SJSA1 (cell line): ENCODE measurements at regions not wholly inside any gene's neighbourhood (a gene's known extent, or its start where the extent isn't known, plus 50 kb on each side); places are given as distances from the start of the nearest gene placed in this dataset.
"Not testable (repeated sequence)": the region's sequence is repeated elsewhere in the genome, so short reads cannot be mapped to it uniquely, and the experiment has no call there.

Experiments used
- DNase-seq, 2 experiments: peaks; one replicate each; pipeline ENCODE4 v3.0.0-alpha.2; 2015 to 2020; ENCODE audit warnings: low spot score in 2 of 2, low read depth in 1 of 2
- H3K27ac ChIP-seq: fragments of 250-450 bp; sonication (Bioruptor Pico); 2 replicates; pipeline ENCODE4 v1.5.1; 2020; ENCODE audit warnings: mild to moderate bottlenecking, moderate library complexity
- H3K27me3 ChIP-seq: fragments of 250-450 bp; sonication (Bioruptor Pico); replicated peaks from 2 replicates; pipeline ENCODE4 v1.5.1; 2020; ENCODE audit warnings: mild to moderate bottlenecking, moderate library complexity
- H3K36me3 ChIP-seq: fragments of 250-450 bp; sonication (Bioruptor Pico); 2 replicates; pipeline ENCODE4 v1.5.1; 2020; ENCODE audit warnings: mild to moderate bottlenecking
- H3K4me1 ChIP-seq: fragments of 250-450 bp; sonication (Bioruptor Pico); replicated peaks from 2 replicates; pipeline ENCODE4 v1.6.1; 2021; ENCODE audit warnings: mild to moderate bottlenecking
- H3K4me3 ChIP-seq: fragments of 250-450 bp; sonication (Bioruptor Pico); 2 replicates; pipeline ENCODE4 v1.5.1; 2020; ENCODE audit warnings: mild to moderate bottlenecking
- H3K9me3 ChIP-seq: fragments of 250-450 bp; sonication (Bioruptor Pico); replicated peaks from 2 replicates; pipeline ENCODE4 v1.5.1; 2020; ENCODE audit warnings: mild to moderate bottlenecking

DNA sequence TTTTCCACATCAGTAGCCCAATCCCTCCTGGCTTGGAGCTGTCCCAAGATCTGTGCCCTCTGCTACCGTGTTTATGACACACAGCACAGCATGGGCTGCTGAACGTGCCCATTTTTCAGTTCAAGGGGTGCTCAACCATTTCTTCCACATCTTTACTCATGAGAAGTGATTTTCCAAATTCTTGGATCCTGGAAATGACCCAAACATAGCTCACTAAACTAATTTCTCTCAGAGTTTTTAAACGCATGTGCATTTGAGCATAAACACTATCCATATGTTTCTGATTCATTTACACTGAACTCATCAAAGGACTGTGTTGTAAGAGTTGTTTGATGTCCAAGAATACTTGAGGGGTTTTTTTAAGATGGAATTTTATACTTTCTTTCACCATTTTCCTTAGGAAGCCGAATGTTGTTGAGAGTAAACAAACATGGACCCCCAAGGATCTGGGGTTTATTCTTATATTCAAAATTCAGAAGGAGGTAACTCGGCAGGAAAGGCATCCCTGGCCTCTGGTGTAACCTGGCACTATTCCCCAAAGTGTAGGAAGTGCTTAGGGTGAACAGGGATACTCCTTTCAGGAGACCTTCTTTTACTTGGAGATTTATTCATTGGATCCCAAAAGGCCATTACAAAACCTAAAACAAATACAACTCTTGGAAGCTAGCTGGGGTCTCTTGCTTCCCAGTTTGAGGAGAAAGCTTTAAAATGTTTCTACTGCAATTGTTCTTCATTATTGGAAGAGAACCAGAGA lies 215.0 kb downstream of the BMP4 start:
- Histone ChIP-seq H3K4me3 (no peak overlapping the region), H3K27ac (no peak overlapping the region), H3K36me3 (no peaks in the 10 kb centered on the region), H3K27me3 (no peaks in the 10 kb centered on the region), H3K4me1 (peaks cover 19% of the 10 kb centered on the region), H3K9me3 (no peaks in the 10 kb centered on the region)
- no peak for DNase-seq

DNA sequence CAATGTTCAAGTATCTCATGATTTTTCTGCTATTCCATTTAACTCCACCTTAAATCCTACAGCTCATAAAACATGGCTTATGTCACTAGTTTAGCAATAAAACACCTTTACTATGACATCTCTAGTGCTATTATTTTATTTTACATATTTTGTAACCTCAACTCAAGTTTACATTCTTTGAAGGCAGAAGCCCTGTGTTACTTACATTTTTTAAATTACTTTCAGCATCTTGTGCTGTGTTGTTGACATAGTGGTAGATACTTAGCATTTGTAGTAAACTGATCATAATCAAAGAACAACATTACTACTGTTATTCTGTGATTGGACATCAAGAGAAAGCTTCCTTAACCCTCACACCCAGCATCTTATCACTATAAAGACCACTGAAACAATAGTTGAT lies 216.1 kb downstream of the BMP4 start:
- H3K36me3 ChIP-seq: no peaks in the 10 kb centered on the region
- no peaks in the 10 kb centered on the region for H3K27me3 ChIP-seq
- no peak overlapping the region for H3K4me3 ChIP-seq
- H3K9me3 ChIP-seq: no peaks in the 10 kb centered on the region
- H3K4me1 ChIP-seq: peaks cover 19% of the 10 kb centered on the region
- DNase-seq: no peak
- H3K27ac ChIP-seq: no peak overlapping the region

DNA sequence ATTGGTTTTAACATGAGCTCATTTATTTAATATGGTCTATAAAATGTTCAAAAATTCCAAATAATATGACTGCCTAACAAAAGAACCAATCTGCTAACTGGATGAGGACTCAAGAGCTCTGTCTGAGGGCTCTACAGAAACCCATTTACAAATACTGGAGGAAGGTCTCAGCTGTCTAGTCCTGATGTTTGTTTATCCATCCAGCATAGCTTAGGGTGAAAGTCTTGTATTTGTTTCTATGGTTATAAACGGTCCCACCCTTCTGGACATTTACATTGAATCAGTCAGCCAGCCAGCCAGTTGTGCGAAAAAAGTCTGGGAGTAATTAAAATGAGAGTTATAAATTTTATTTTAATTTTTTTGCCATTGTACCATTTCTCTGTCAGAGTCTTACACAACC lies 220.7 kb downstream of the BMP4 start:
- H3K27ac ChIP-seq: no peak overlapping the region
- no peaks in the 10 kb centered on the region for H3K9me3 ChIP-seq
- no peaks in the 10 kb centered on the region for H3K36me3 ChIP-seq
- no peaks in the 10 kb centered on the region for H3K4me1 ChIP-seq
- no peaks in the 10 kb centered on the region for H3K27me3 ChIP-seq
- no peak overlapping the region for H3K4me3 ChIP-seq
- DNase-seq: no peak

DNA sequence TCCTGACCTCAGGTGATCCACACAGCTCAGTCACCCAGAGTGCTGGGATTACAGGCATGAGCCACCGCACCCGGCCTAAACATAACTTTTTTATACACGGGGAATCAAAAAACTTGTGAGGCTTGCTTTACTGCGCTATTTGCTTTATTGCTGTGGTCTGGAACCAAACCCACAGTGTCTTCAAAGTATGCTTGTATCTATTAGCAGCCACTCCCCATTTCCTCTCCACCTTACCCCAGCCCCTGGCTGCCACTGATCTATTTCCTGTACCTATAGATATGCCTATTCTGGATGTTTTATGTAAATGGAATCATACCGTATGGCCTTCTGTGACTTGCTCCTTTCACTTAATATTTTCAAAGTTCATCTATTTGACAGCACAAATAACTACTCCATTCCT lies 233.4 kb downstream of the BMP4 start:
- no peaks in the 10 kb centered on the region for H3K36me3 ChIP-seq
- no peaks in the 10 kb centered on the region for H3K27me3 ChIP-seq
- no peaks in the 10 kb centered on the region for H3K4me1 ChIP-seq
- H3K27ac ChIP-seq: no peak overlapping the region
- no peak overlapping the region for H3K4me3 ChIP-seq
- H3K9me3 ChIP-seq: no peaks in the 10 kb centered on the region; the same call in 1 of the 2 replicates
- no peak for DNase-seq

DNA sequence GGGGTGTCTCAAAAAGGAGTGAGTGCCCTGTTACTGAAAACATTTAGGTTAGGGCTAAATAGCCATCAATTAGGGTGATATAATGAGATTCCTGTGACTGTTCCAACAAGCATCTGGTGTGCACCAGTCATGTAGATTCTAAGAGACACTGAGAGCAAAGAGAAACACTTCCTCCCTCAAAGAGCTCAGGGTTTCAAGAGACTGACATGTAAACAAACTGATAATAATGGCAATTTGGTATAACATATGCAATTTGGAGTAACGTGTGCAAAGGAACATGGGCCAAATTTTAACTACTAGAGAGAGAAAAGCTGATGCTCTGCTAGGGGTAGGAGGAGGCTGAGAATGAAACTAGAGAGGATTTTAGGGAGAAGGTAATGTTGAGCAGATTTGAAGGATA lies 237.1 kb downstream of the BMP4 start:
- H3K27ac ChIP-seq: no peak overlapping the region
- H3K9me3 ChIP-seq: no peaks in the 10 kb centered on the region; the same call in 1 of the 2 replicates

DNA sequence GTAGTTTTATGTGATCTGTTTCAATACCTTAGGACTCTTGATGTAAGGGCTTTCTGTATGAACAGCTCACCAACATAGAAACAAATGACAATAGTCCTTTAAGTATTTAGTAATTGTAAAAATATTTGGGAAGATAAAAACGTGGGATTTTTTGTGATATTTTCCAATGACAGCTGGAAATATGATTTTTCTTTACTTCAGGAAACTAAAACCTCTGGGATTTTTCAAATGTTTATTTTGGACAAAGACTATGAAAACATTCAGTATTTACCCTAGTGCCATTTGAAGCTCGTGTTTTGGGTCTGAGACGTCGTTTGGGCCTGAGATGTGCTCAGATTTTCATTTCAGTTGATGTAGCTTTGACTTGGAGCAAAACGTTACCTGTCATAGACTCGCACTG lies 240.0 kb downstream of the BMP4 start:
- H3K36me3 ChIP-seq: no peaks in the 10 kb centered on the region
- H3K27me3 ChIP-seq: no peaks in the 10 kb centered on the region
- peaks cover 5% of the 10 kb centered on the region for H3K4me1 ChIP-seq
- no peaks in the 10 kb centered on the region; the same call in 1 of the 2 replicates for H3K9me3 ChIP-seq
- no peak for DNase-seq
- H3K27ac ChIP-seq: no peak overlapping the region
- H3K4me3 ChIP-seq: no peak overlapping the region

More for the DNA sequence above, 237.1 kb downstream of the BMP4 start:
- no peak for DNase-seq
- H3K27me3 ChIP-seq: no peaks in the 10 kb centered on the region
- H3K4me3 ChIP-seq: no peak overlapping the region
- peaks cover 5% of the 10 kb centered on the region for H3K4me1 ChIP-seq
- no peaks in the 10 kb centered on the region for H3K36me3 ChIP-seq

DNA sequence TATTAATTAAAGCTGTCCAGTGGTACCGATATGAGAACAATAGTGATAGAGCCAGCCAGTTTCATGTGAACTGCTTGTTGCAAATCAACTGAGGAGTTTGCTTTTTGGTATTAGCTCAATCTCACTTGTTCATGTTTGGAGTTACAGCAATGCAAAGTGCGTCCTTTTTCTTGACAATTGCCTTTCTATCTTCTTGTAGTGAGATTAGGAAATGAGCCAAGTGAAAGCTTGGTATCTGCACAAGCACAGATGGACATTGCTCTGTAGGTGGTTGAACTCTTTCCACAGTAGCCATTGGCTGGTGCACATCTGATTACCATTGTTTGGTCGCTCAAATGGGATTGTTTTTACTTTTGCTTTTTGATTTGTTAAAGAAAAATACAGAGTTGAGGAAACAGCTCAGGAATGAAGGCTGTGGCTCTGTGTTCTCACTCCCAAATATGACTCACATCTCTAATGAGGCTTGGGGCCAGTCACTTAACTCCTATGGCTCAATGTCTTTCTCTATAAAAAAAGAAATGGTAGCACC lies 241.4 kb downstream of the BMP4 start:
- H3K27me3 ChIP-seq: no peaks in the 10 kb centered on the region
- no peaks in the 10 kb centered on the region for H3K9me3 ChIP-seq
- no peak overlapping the region for H3K27ac ChIP-seq
- DNase-seq: peak in 1 of 2 experiments; percentile 37
- H3K36me3 ChIP-seq: no peaks in the 10 kb centered on the region
- no peak overlapping the region for H3K4me3 ChIP-seq
- peaks cover 5% of the 10 kb centered on the region for H3K4me1 ChIP-seq

DNA sequence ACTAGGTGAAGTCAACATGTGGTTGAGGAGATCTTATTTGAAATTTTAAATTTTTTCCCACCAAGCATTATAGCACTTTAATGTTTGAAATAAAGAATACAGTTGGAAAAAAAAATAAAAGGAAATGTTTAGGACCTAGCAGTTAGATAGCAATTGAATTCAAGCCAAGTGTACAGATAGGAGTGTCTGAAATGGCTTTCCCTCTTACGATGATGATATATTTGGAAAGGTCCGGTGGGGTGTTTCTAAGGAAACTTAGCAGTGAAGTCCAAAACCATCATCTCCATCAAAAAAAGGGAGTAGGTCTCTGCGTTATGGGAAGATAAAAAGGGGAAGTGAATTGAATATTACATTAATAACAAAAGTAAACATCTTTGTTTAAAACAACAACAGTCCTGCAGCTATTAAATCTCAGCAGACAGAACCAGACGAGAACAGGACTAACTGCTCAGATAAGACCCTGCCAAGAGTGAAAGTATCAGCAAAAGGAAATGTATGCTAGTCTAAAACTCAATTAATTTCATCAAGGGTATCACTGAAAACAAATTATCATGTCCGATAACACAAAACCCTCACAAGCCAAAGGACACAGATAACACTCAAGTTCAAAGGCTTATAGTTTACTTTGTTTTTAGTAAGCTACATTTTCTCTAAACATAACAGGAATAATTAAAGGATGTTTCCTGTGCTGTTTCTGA lies 242.0 kb downstream of the BMP4 start:
- Histone ChIP-seq H3K4me3 (no peak overlapping the region), H3K36me3 (no peaks in the 10 kb centered on the region), H3K4me1 (peaks cover 5% of the 10 kb centered on the region), H3K9me3 (no peaks in the 10 kb centered on the region), H3K27ac (no peak overlapping the region), H3K27me3 (no peaks in the 10 kb centered on the region)
- DNase-seq: no peak

DNA sequence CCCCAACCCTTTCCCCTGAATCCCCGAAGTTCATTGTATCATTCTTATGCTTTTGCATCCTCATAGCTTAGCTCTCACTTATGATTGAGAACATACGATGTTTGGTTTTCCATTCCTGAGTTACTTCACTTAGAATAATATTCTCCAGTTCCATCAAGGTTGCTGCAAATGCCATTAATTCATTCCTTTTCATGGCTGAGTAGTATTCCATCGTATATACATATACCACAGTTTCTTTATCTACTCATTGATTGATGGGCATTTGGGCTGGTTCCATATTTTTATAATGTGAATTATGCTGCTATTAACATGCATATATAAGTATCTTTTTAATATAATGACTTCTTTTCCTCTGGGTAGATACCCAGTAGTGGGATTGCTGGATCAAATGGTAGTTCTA lies 243.7 kb downstream of the BMP4 start:
- H3K4me3 ChIP-seq, H3K4me1 ChIP-seq, H3K27me3 ChIP-seq, H3K9me3 ChIP-seq, DNase-seq, H3K27ac ChIP-seq, H3K36me3 ChIP-seq: not testable (repeated sequence)

DNA sequence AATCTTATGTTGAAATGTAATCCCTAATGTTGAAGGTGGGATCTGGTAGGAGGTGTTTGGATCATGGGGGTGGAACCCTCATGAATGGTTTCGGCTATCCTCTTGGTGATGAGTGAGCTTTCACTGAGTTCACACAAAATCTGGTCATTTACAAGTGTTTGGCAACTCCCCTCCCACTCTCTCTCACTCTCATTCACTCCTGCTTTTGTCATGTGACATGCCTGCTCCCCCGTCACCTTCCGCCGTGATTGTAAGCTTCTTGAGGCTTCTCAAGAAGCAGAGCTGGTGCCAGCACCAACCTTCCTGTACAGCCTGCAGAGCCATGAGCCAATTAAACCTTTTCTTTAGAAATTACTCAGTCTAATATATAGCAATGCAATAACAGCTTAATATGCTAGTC lies 245.4 kb downstream of the BMP4 start:
- Histone ChIP-seq H3K4me1 (peaks cover 5% of the 10 kb centered on the region), H3K9me3 (no peaks in the 10 kb centered on the region), H3K27me3 (no peaks in the 10 kb centered on the region), H3K27ac (no peak overlapping the region), H3K36me3 (no peaks in the 10 kb centered on the region), H3K4me3 (no peak overlapping the region)
- no peak for DNase-seq

DNA sequence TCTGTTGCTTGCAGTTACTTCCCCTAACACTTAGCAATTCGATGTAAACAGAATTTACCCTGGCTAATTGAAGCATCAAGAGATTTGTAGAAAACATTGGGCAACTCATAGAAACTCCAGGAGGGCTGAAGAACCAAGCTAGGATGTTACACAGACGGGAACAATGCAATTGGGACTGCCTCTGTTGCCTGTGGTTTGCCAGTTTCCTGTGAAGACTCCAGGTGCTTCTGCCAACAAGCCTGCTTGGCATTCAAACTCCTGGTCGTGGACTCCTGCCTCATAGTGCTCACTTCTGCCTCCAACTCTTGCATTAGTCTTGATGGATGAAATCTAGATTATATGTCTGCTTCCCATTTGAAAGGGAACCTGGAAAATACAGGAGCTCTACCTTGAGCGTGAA lies 246.0 kb downstream of the BMP4 start:
- no peak for DNase-seq
- Histone ChIP-seq H3K27ac (no peak overlapping the region), H3K4me1 (peaks cover 5% of the 10 kb centered on the region), H3K9me3 (no peaks in the 10 kb centered on the region), H3K4me3 (no peak overlapping the region), H3K36me3 (no peaks in the 10 kb centered on the region), H3K27me3 (no peaks in the 10 kb centered on the region)

DNA sequence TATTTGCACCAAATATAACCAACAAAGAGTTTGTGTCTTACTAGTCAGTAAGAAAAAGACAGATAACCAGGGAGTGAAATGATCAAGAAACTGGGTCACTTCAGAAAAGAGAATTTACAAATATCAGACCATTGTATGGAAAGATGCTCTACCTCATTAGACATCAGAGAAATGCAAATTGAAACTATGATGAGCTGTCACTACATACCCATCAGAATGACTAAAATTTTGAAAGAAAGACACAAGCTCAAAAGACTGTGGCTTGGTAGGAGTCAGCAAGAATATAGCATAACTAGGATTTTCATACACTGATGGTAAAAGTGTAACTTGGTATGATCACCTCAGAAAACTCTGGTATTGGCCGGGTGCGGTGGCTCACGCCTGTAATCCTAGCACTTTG lies 247.2 kb downstream of the BMP4 start:
- Histone ChIP-seq H3K27me3 (no peaks in the 10 kb centered on the region), H3K4me3 (no peak overlapping the region), H3K36me3 (no peaks in the 10 kb centered on the region), H3K27ac (no peak overlapping the region), H3K4me1 (no peaks in the 10 kb centered on the region), H3K9me3 (no peaks in the 10 kb centered on the region)
- no peak for DNase-seq

DNA sequence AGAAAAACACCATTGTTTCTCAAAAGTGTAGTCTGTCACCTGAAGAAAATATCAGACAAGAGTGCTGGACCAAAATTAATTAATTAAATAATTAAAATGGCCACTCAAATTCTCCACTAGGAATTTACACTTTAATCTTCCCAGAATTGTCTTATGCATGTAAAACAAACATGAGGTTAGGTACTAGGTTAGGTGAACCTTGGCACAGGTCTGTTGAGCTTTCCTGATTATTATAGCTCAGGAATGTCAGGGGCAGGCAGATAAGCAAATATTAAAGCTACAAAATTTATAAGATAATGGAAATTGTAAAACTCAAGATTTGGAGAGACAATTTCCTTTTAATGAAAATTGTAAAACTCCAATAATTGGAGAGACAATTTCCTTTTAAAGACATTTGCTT lies 253.2 kb downstream of the BMP4 start:
- no peak for DNase-seq
- Histone ChIP-seq H3K27me3 (peaks cover 4% of the 10 kb centered on the region), H3K4me1 (no peaks in the 10 kb centered on the region), H3K27ac (no peak overlapping the region), H3K9me3 (no peaks in the 10 kb centered on the region), H3K4me3 (no peak overlapping the region), H3K36me3 (no peaks in the 10 kb centered on the region)

DNA sequence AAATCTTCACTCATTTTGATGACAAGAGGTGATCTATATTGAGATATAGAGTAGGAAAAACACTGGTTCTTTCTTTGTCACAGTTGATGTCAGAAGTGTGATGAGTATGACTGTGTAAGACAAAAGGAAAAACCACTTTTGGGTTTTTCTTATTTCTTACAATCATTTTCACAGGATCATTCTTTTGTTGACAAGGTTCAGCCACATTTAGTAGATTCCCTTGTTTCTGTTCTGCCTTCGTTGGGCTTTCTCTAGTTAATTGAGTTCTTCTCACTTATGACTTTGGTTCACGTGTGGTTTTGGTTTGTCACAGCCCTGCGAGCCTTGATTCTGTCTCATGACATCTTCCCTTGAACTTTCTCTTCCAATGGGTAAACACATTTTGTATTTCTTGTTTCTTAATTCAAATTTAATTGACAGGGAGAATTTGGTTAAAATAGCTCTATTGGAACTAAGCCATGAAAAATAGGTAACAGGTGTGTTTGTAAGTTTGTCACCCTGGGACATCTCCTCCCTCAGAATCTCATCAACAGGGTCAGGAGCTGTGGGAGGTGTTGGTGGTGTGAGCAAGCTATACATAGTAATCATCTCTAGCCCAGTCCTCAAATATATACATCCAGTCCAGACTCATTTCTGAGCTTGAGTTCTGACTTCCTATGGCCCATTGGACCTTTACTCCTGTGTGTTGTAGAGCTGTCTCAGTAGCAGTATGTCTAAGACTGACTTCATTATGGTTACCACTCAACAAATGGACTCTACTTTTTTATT lies 255.3 kb downstream of the BMP4 start:
- Histone ChIP-seq H3K9me3 (no peaks in the 10 kb centered on the region), H3K36me3 (no peaks in the 10 kb centered on the region), H3K4me1 (no peaks in the 10 kb centered on the region), H3K27ac (no peak overlapping the region), H3K4me3 (no peak overlapping the region), H3K27me3 (peaks cover 4% of the 10 kb centered on the region)
- DNase-seq: no peak
